Body of pancreas (tissue), 4 donors: ENCODE measurements at regions not wholly inside any gene's neighbourhood (a gene's known extent, or its start where the extent isn't known, plus 50 kb on each side); places are given as distances from the start of the nearest gene placed in this dataset.

ENCODE experiments used
- ATAC-seq: fragments of 150-250 bp; one replicate; pipeline ENCODE4 v1.9.1; 2016
- DNase-seq, 4 donors: peaks; one replicate each; pipeline ENCODE4 v3.0.0-alpha.2; 2019
- H3K27ac ChIP-seq, 4 donors: fragments of 200-600 bp; sonication (generic); 1 replicate in 3 of 4; 2 replicates in 1 of 4; pipeline versions ENCODE4 v1.5.1 to v1.6.1; 2016 to 2019; ENCODE audit warnings: mild to moderate bottlenecking in 1 of 4, mixed read lengths in 1 of 4, moderate library complexity in 1 of 4
- H3K27me3 ChIP-seq, 2 donors: fragments of 200-600 bp; sonication (generic); one replicate each; pipeline ENCODE4 v1.6.0; 2016; ENCODE audit warnings: mild to moderate bottlenecking in 1 of 2
- H3K36me3 ChIP-seq, 2 donors: fragments of 200-600 bp; sonication (generic); replicated peaks in 1 of 2; 2 replicates each; pipeline ENCODE4 v1.5.1; 2016; ENCODE audit warnings: low read depth in 2 of 2; ENCODE audit not compliant: insufficient read depth in 1 of 2
- H3K4me1 ChIP-seq: fragments of 200-600 bp; sonication (generic); one replicate; pipeline ENCODE4 v1.6.0; 2016
- H3K4me3 ChIP-seq, 2 donors: fragments of 200-600 bp; sonication (generic); 1 replicate in 1 of 2; 2 replicates in 1 of 2; pipeline ENCODE4 v1.5.1; 2016 to 2019
- H3K9me3 ChIP-seq, 3 donors: fragments of 200-600 bp; sonication (generic); 1 replicate in 2 of 3; 2 replicates in 1 of 3; pipeline ENCODE4 v1.5.1; 2016
- CTCF ChIP-seq, 7 experiments: fragments of 450-650 bp in 4 of 7; fragments of 200-600 bp in 3 of 7; sonication (generic) in 3 of 7; IDR thresholded peaks; one replicate each; pipeline ENCODE4 v1.5.1; 2016 to 2019; ENCODE audit warnings: antibody characterized with exemption in 7 of 7
- POLR2A ChIP-seq, 3 donors: fragments of 450-650 bp; IDR thresholded peaks; one replicate each; pipeline ENCODE4 v1.6.1; 2016; ENCODE audit warnings: antibody characterized with exemption in 3 of 3, mild to moderate bottlenecking in 2 of 3
- WGBS, 2 donors: methylation state at CpG; one replicate each; pipeline ENCODE4 v1.1.5; 2017; 5-methylcytosine and 5-hydroxymethylcytosine counted together
- intact Hi-C: fragments of 100-400 bp; cut with DNase I; formaldehyde crosslinking; loops from one replicate; pipeline ENCODE4 v1.15.1; 2023

- no peaks in the 10 kb centered on the region for H3K4me1 ChIP-seq
- H3K27ac ChIP-seq: no peak overlapping the region
- ATAC-seq (no peak), DNase-seq (no peak)
- H3K9me3 ChIP-seq: no peaks in the 10 kb centered on the region
- WGBS, 2 donors: 49 to 52% methylated on average over 5 of the region's 5 CpGs
- TF ChIP-seq CTCF (IDR thresholded peaks at IDR 0.05) (no peak), POLR2A (IDR thresholded peaks at IDR 0.05) (no peak)
- no peak overlapping the region for H3K4me3 ChIP-seq
- no peaks in the 10 kb centered on the region for H3K27me3 ChIP-seq
- intact Hi-C loops: no loop called here
- no peaks in the 10 kb centered on the region for H3K36me3 ChIP-seq
Measured at GRCh38 chr6:139823099-139823807, 448.8 kb upstream of the CITED2 start.

- intact Hi-C loops: no loop called here
- Histone ChIP-seq H3K9me3 (no peaks in the 10 kb centered on the region), H3K4me3 (no peak overlapping the region), H3K27ac (no peak overlapping the region), H3K36me3 (no peaks in the 10 kb centered on the region), H3K4me1 (no peaks in the 10 kb centered on the region), H3K27me3 (no peaks in the 10 kb centered on the region)
- TF ChIP-seq CTCF (IDR thresholded peaks at IDR 0.05) (no peak), POLR2A (IDR thresholded peaks at IDR 0.05) (no peak)
- DNase-seq (no peak), ATAC-seq (no peak)
- 68 to 76% methylated on average over 2 of the region's 2 CpGs for WGBS, 2 donors
Measured at GRCh38 chr6:139821676-139822223, 447.3 kb upstream of the CITED2 start.

GRCh38 chr6:139820210-139820609 is 445.8 kb upstream of the CITED2 start:
- TF ChIP-seq CTCF (IDR thresholded peaks at IDR 0.05) (no peak), POLR2A (IDR thresholded peaks at IDR 0.05) (no peak)
- Histone ChIP-seq H3K9me3 (no peaks in the 10 kb centered on the region), H3K27ac (no peak overlapping the region), H3K4me1 (no peaks in the 10 kb centered on the region), H3K4me3 (no peak overlapping the region), H3K36me3 (no peaks in the 10 kb centered on the region), H3K27me3 (no peaks in the 10 kb centered on the region)
- no peak for ATAC-seq
- intact Hi-C loops: no loop called here
- 77 to 79% methylated on average over 1 of the region's 1 CpG for WGBS, 2 donors
- DNase-seq: no peak

GRCh38 chr6:139819776-139820175 is 445.3 kb upstream of the CITED2 start:
- DNase-seq: no peak
- ATAC-seq: no peak
- no peaks in the 10 kb centered on the region for H3K4me1 ChIP-seq
- H3K9me3 ChIP-seq: no peaks in the 10 kb centered on the region
- TF ChIP-seq CTCF (IDR thresholded peaks at IDR 0.05): no peak
- no peaks in the 10 kb centered on the region for H3K27me3 ChIP-seq
- H3K4me3 ChIP-seq: no peak overlapping the region
- H3K27ac ChIP-seq: no peak overlapping the region
- 76 to 85% methylated on average over 4 of the region's 4 CpGs for WGBS, 2 donors
- H3K36me3 ChIP-seq: no peaks in the 10 kb centered on the region
- intact Hi-C loops: no loop called here

GRCh38 chr6:139812939-139813338 is 438.5 kb upstream of the CITED2 start:
- DNase-seq: no peak
- Histone ChIP-seq H3K4me1 (no peaks in the 10 kb centered on the region), H3K27me3 (no peaks in the 10 kb centered on the region), H3K4me3 (no peak overlapping the region), H3K9me3 (no peaks in the 10 kb centered on the region), H3K36me3 (no peaks in the 10 kb centered on the region), H3K27ac (no peak overlapping the region)
- TF ChIP-seq POLR2A (IDR thresholded peaks at IDR 0.05) (no peak), CTCF (IDR thresholded peaks at IDR 0.05) (no peak)
- 60 to 68% methylated on average over 3 of the region's 3 CpGs for WGBS, 2 donors
- ATAC-seq: no peak
- intact Hi-C loops: no loop called here
